Esophagus squamous epithelium (tissue), 4 donors: ENCODE measurements at regions not wholly inside any gene's neighbourhood (a gene's known extent, or its start where the extent isn't known, plus 50 kb on each side); places are given as distances from the start of the nearest gene placed in this dataset.

Experiments
- POLR2A ChIP-seq, 4 donors: fragments of 450-650 bp; IDR thresholded peaks; one replicate each; pipeline ENCODE4 v1.6.1; 2017; ENCODE audit warnings: antibody characterized with exemption in 4 of 4, mild to moderate bottlenecking in 4 of 4, moderate library complexity in 3 of 4
- TF ChIP-seq, protein P1 (sequence below), 6 experiments: fragments of 450-650 bp in 4 of 6; fragments of 200-600 bp in 2 of 6; sonication (generic) in 2 of 6; IDR thresholded peaks; one replicate each; pipeline ENCODE4 v1.5.1; 2016 to 2019; ENCODE audit warnings: antibody characterized with exemption in 6 of 6, mild to moderate bottlenecking in 4 of 6, moderate library complexity in 4 of 6

DNA sequence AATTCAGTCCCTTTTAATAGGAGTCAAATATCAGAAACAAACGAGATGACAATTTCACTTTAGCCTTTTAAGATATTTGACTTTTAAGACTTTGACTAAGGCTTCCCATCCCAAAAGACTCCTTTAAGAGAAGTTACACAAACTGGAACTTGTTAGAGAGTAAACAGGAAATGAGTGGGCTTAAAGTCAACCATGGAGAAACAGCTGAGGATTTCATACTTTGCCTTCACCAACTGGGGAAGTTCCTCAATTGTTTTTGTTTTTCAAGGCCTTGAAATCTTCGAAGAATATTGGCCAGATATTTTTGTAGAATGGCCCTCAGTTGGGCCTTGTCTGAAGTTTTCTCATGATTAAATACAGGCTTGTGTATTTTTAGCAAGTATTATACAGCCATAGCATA lies 227.3 kb downstream of the POU4F1 start:
- TF ChIP-seq, protein P1, sequence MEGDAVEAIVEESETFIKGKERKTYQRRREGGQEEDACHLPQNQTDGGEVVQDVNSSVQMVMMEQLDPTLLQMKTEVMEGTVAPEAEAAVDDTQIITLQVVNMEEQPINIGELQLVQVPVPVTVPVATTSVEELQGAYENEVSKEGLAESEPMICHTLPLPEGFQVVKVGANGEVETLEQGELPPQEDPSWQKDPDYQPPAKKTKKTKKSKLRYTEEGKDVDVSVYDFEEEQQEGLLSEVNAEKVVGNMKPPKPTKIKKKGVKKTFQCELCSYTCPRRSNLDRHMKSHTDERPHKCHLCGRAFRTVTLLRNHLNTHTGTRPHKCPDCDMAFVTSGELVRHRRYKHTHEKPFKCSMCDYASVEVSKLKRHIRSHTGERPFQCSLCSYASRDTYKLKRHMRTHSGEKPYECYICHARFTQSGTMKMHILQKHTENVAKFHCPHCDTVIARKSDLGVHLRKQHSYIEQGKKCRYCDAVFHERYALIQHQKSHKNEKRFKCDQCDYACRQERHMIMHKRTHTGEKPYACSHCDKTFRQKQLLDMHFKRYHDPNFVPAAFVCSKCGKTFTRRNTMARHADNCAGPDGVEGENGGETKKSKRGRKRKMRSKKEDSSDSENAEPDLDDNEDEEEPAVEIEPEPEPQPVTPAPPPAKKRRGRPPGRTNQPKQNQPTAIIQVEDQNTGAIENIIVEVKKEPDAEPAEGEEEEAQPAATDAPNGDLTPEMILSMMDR (IDR thresholded peaks at IDR 0.05), result no peak
- no peak for TF ChIP-seq POLR2A (IDR thresholded peaks at IDR 0.05)
